ENCODE measurements at regions not wholly inside any gene's neighbourhood (a gene's known extent, or its start where the extent isn't known, plus 50 kb on each side); places are given as distances from the start of the nearest gene placed in this dataset.
A peak's percentile ranks its signal among the peaks of the same experiment; 100 is the strongest.

GRCh38 chr15:69951898-69952555 is 145.7 kb downstream of the TLE3 start:
- ChIA-PET CTCF (interaction anchor here (0.5 to 1.3 kb wide), 2 partner anchors 18 to 47 kb away, joined by 3 to 4 read pairs; no protein-coding TSS in a partner anchor), POLR2A (no interaction called here)
- H3K4me3 ChIP-seq, result no peak overlapping the region
- 67% methylated on average over 9 of the region's 9 CpGs for WGBS (ENCODE audit: missing lambda C conversion rate)
- no peak overlapping the region for H3K4me2 ChIP-seq
- no peaks in the 10 kb centered on the region for H3K4me1 ChIP-seq
- DNase-seq (ENCODE audit: low read depth in 1 of 2, low spot score in 1 of 2) (no peak), FAIRE-seq (peak; percentile 72), ATAC-seq (peak in 1 of 2 experiments; percentile 45; a peak in 2 of 6 replicates)
- H3K27ac ChIP-seq, result no peak overlapping the region
- no peaks in the 10 kb centered on the region for H3K9me3 ChIP-seq
- no peak for TF ChIP-seq BCL3 (IDR thresholded peaks at IDR 0.05)
- TF ChIP-seq KDM5A (IDR thresholded peaks at IDR 0.05), result no peak
- no peak for TF ChIP-seq ELK1 (IDR thresholded peaks at IDR 0.05; ENCODE audit: low read depth, low read length)
- no peak for TF ChIP-seq SMC3 (IDR thresholded peaks at IDR 0.05)
- no peak for TF ChIP-seq HOXB5 (CRISPR knock-in tag; IDR thresholded peaks at IDR 0.05)
- TF ChIP-seq NR3C1 (IDR thresholded peaks at IDR 0.05), result no peak
- TF ChIP-seq ZSCAN20 (CRISPR knock-in tag; IDR thresholded peaks at IDR 0.05), result no peak
- TF ChIP-seq TFCP2L1 (CRISPR knock-in tag; IDR thresholded peaks at IDR 0.05), result no peak
- TF ChIP-seq, protein P1, sequence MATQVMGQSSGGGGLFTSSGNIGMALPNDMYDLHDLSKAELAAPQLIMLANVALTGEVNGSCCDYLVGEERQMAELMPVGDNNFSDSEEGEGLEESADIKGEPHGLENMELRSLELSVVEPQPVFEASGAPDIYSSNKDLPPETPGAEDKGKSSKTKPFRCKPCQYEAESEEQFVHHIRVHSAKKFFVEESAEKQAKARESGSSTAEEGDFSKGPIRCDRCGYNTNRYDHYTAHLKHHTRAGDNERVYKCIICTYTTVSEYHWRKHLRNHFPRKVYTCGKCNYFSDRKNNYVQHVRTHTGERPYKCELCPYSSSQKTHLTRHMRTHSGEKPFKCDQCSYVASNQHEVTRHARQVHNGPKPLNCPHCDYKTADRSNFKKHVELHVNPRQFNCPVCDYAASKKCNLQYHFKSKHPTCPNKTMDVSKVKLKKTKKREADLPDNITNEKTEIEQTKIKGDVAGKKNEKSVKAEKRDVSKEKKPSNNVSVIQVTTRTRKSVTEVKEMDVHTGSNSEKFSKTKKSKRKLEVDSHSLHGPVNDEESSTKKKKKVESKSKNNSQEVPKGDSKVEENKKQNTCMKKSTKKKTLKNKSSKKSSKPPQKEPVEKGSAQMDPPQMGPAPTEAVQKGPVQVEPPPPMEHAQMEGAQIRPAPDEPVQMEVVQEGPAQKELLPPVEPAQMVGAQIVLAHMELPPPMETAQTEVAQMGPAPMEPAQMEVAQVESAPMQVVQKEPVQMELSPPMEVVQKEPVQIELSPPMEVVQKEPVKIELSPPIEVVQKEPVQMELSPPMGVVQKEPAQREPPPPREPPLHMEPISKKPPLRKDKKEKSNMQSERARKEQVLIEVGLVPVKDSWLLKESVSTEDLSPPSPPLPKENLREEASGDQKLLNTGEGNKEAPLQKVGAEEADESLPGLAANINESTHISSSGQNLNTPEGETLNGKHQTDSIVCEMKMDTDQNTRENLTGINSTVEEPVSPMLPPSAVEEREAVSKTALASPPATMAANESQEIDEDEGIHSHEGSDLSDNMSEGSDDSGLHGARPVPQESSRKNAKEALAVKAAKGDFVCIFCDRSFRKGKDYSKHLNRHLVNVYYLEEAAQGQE (IDR thresholded peaks at IDR 0.05), result no peak
- TF ChIP-seq RCOR1 (IDR thresholded peaks at IDR 0.05; ENCODE audit: low read depth, low read length), result no peak
- TF ChIP-seq ESRRA (IDR thresholded peaks at IDR 0.05; ENCODE audit: borderline replicate concordance, low read length), result no peak
- TF ChIP-seq, protein P2, sequence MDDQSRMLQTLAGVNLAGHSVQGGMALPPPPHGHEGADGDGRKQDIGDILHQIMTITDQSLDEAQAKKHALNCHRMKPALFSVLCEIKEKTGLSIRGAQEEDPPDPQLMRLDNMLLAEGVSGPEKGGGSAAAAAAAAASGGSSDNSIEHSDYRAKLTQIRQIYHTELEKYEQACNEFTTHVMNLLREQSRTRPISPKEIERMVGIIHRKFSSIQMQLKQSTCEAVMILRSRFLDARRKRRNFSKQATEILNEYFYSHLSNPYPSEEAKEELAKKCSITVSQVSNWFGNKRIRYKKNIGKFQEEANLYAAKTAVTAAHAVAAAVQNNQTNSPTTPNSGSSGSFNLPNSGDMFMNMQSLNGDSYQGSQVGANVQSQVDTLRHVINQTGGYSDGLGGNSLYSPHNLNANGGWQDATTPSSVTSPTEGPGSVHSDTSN (IDR thresholded peaks at IDR 0.05), result no peak
- no peak for TF ChIP-seq FOSL2 (IDR thresholded peaks at IDR 0.05)
- TF ChIP-seq FOSL2 (CRISPR knock-in tag; IDR thresholded peaks at IDR 0.05), result no peak
- TF ChIP-seq HOXA7 (CRISPR knock-in tag; IDR thresholded peaks at IDR 0.05), result no peak
- TF ChIP-seq EHMT2 (IDR thresholded peaks at IDR 0.05; ENCODE audit: low read depth), result no peak
- TF ChIP-seq MAX (IDR thresholded peaks at IDR 0.05), result no peak
- TF ChIP-seq POLR2AphosphoS2 (conservative IDR thresholded peaks at IDR 0.05; ENCODE audit: low read length), result no peak
- TF ChIP-seq FOXS1 (CRISPR knock-in tag; IDR thresholded peaks at IDR 0.05), result no peak

GRCh38 chr15:69953051-69953450 is 144.7 kb downstream of the TLE3 start:
- FAIRE-seq, result no peak
- POLR2A ChIA-PET, result no interaction called here

More at GRCh38 chr15:69953051-69953450, 144.7 kb downstream of the TLE3 start:
- TF ChIP-seq HOXB5 (CRISPR knock-in tag; IDR thresholded peaks at IDR 0.05), result no peak
- Histone ChIP-seq H3K9me3 (no peaks in the 10 kb centered on the region), H3K4me3 (no peak overlapping the region), H3K4me1 (no peaks in the 10 kb centered on the region), H3K4me2 (no peak overlapping the region), H3K27ac (no peak overlapping the region)
- no peak for ATAC-seq
- CTCF ChIA-PET, result interaction anchor here (0.7 to 1.4 kb wide), 3 partner anchors 9 to 534 kb away, joined by 3 read pairs; no protein-coding TSS in a partner anchor
- 46% methylated on average over 6 of the region's 6 CpGs for WGBS (ENCODE audit: missing lambda C conversion rate)
- DNase-seq (ENCODE audit: low read depth in 1 of 2, low spot score in 1 of 2), result no peak
